Sigmoid colon (tissue), 4 donors: ENCODE measurements at regions not wholly inside any gene's neighbourhood (a gene's known extent, or its start where the extent isn't known, plus 50 kb on each side); places are given as distances from the start of the nearest gene placed in this dataset.

ENCODE experiments used
- CTCF ChIP-seq, 4 experiments: fragments of 450-650 bp in 3 of 4; fragments of 200-600 bp in 1 of 4; IDR thresholded peaks; one replicate each; pipeline ENCODE4 v1.5.1; 2016 to 2019; ENCODE audit warnings: antibody characterized with exemption in 4 of 4, mild to moderate bottlenecking in 3 of 4, moderate library complexity in 2 of 4
- EP300 ChIP-seq, 4 donors: sonication (generic); formaldehyde crosslinking; IDR thresholded peaks; one replicate each; pipeline ENCODE4 v1.6.1; 2017; ENCODE audit warnings: antibody characterized with exemption in 4 of 4
- POLR2A ChIP-seq, 2 donors: fragments of 450-650 bp; IDR thresholded peaks; one replicate each; pipeline ENCODE4 v1.6.1; 2016; ENCODE audit warnings: antibody characterized with exemption in 2 of 2, mild to moderate bottlenecking in 2 of 2, moderate library complexity in 2 of 2

GRCh38 chr7:1314908-1315450 lies 82.3 kb downstream of the UNCX start:
- TF ChIP-seq CTCF (IDR thresholded peaks at IDR 0.05) (no peak), POLR2A (IDR thresholded peaks at IDR 0.05) (no peak), EP300 (IDR thresholded peaks at IDR 0.05) (no peak)
